Hindlimb muscle (tissue), 1 donor: ENCODE measurements at regions not wholly inside any gene's neighbourhood (a gene's known extent, or its start where the extent isn't known, plus 50 kb on each side); places are given as distances from the start of the nearest gene placed in this dataset.
"Not testable (repeated sequence)": the region's sequence is repeated elsewhere in the genome, so short reads cannot be mapped to it uniquely, and the experiment has no call there.

Experiments used
- DNase-seq: peaks from one replicate; pipeline ENCODE4 v3.0.0-alpha.2; 2013

DNA sequence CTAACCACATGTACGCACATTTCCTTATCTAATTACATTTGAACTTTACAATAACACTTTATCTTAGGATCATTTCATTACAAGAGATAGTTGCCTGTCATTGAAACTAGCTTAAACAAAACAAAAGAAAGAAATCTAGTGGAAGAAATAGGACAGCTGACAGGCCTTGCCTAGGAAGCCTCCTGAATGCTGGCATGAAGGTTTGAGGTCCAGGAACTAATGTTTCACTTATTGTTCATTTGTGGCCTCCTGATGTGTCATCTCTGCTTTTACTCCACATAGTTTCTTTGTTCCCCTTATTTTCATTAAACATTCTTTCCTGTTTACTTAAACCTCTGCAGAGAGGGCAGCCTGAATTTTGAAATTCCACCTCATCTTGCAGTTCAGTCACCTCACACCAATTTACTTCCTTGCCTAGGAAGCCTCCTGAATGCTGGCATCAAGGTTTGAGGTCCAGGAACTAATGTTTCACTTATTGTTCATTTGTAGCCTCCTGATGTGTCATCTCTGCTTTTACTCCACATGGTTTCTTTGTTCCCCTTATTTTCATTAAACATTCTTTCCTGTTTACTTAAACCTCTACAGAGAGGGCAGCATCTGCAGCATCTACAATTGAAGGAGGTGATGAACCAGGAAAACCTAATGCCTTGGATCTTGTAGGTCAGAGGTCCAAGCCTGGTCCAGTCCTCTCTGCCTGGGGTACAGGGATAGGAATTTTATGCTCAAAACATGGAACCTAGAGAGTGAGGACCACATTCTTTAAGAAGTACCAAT, 319.2 kb downstream of the SPATA31A1 start:
- not testable (repeated sequence) for DNase-seq

DNA sequence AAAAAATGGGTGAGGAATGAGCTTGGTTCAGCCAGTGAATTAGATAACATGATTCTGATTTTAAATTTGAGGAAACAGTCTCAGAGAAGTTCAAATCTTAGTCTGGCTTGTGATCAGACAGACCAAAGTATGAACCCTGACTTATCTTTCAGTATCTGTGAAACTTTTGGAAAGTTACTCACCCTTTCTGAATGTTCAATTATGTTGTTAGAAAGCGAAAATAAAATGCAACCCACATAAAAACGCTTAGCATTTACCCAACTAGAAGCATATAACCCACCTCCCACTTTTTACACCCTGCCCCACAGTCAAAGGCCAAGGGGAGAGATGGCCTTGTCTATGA, 319.7 kb downstream of the SPATA31A1 start:
- not testable (repeated sequence) for DNase-seq

DNA sequence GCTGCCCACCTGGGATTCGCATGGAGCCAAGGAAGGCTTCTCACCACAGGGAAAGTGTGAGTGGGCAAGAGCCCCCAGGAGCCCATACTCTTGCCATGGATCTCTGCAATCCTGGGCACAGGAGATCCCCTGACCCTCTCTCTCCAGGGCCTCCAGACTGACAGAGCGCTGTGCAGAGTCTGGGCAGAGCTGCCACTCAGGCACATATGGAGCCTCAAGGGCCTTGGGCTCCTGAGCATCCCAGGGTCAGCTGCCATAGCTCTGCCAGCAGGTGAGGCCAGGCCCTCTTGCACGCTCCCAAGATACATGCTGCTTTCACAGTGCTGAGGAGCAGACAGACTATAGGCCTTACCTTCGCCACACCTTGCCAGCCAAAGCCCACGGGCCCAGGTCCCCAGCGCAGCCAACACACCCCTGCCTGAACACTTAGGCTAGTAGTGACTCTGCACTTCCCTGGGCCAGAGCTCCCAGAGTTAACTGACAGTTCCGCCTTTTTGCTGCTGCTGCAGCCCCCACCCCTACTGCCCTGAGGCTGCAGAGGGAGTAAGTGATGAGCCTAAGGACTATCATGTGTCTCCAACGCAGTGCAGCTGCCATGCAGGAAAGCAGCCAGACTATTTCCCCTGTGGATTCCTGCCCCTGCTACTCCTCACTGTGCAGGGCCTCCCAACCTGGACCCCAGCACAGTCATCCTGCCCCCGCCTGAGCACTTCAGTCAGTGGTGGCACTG, 323.2 kb downstream of the SPATA31A1 start:
- DNase-seq = not testable (repeated sequence)

DNA sequence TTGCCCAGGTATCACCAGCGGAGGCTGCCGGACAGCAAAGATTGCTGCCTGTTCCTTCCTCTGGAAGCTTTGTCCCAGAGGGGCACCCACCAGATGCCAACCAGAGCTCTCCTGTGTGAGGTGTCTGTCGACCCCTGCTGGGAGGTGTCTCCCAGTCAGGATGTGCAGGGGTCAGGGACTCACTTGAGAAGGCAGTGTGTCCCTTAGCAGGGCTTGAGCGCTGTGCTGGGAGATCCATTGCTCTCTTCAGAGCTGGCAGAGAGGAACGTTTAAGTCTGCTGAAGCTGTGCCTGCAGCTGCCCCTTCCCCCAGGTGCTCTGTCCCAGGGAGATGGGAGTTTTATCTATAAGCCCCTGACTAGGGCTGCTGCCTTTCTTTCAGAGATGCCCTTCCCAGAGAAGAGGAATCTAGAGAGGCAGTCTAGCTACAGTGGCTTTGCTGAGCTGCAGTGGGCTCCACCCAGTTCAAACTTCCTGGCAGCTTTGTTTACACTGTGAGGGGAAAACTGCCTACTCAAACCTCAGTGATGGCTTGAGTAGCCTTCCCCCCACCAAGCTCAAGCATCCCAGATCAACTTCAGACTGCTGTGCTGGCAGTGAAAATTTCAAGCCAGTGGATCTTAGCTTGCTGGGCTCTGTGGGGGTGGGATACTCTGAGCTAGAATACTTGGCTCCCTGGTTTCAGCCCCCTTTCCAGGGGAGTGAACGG, 325.4 kb downstream of the SPATA31A1 start:
- not testable (repeated sequence) for DNase-seq

DNA sequence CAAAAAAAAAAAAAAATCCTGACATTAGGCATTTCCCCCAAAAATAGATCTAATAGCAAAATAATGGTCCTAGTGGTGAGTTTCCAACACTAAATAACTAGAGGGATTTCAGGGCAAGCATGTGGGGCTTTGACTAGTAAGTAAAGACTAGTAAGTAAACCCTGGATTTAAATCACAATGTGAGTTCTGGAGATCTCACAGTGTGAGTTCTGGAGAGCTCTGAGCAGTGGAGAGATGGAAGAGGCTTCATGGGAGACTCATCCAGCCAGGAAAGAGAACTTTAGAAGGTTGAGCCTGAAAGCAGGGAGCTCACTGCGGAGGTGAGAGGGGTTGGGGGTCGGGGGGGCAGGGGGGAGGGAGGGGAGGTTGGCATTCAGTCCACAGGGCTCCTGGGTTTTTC, 373.4 kb downstream of the SPATA31A1 start:
- DNase-seq = not testable (repeated sequence)

GRCh38 chr9:39744898-39745297, 389.4 kb downstream of the SPATA31A1 start:
- DNase-seq = not testable (repeated sequence)

DNA sequence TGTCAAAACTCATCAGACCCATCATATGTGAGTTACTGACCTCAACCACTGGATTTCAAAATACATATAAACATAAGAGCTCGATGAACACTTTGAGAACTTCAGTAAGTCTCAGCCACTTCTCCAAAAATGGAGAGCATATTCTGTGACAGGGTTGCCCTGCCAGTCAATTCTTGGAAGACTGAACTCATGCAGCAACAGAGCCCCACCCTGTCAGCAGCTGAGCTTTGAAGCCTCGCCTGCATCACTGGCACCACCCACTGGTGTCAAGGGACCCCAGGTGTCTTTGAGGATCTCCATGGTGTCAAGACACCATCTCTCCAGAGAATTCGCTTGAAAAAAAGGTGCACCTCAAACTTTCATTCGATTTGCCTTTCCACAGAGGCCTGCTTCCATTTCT, 420.1 kb downstream of the SPATA31A1 start:
- not testable (repeated sequence) for DNase-seq

DNA sequence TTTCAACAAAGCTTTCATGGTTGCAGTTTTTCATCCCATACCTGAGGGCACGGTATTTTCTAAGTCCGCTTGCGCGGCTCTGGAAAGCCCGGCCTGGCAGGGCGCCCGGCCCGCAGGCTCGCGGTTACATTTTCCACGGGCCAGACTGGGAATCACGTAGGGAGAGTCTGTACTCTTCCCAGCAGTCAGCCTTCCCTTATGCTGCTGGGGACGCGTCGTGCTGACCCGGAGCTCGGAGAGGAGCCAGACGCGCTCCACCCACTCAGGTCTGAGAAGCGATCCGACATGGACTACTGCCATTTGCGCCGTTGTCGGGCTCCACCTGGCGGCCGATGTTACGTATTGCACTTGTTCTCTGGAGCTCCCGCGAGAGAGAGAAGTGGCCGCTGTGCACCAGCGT, 435.9 kb downstream of the SPATA31A1 start:
- DNase-seq = not testable (repeated sequence)

- DNase-seq = not testable (repeated sequence)
These were observed 442.5 kb downstream of the SPATA31A1 start for GRCh38 chr9:39797935-39798334.

GRCh38 chr9:39799252-39799651, 443.8 kb downstream of the SPATA31A1 start:
- DNase-seq = not testable (repeated sequence)

DNA sequence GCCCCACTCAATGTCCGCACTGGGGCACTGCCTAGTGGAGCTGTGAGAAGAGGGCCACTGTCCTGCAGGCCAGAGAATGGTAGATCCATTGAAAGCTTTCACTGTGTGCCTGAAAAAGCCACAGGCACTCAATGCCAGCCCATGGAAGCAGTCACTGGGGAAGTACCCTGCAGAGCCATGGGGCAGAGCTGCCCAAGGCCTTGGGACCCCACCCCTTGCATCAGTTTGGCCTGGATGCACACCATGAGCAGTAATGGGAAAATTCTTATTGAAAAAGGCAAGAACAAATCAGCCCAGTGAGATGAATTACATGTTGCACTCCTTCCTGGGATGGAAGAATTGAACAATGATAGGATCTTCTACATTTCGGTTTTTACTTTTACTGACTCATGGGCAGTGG, 447.1 kb downstream of the SPATA31A1 start:
- DNase-seq = not testable (repeated sequence)

DNA sequence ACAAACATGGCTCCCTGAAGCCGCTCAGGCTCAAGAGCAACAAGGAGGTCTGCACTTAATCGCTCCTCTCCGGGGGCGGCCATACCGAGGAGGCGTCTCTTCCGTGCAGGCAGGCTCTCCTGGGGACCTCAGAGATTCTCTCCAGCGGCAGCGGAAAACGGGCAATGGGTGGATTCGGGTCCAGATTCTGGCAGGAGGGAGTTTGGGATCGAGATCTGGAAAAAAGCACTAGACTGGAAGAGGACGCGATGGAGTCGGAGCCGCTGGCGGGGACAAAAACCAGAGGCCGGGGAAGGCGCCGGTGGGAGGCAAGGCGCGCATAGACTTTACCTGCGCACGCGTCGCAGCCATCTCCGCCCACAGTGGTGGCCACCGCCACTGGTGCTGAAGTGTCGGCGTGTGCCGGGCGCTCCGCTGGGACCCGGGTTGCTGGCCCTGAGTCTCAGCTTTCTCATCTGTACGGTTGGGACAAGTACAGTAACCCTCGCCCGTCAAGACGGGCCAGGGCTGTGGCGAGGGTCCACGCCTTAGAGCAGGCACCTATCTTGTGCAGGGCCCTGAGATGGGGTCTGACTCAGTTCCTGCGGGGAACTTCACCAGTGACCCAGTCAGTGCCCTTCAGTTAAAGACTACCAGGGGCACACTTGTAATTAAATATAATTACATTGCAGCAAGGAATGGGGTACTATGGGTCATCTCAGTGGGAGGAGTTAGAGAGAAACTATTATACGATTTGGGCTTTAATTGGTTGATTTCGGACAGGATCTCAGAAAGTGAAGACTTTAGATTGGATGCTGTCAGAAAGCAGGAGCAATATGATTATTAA, 454.1 kb downstream of the SPATA31A1 start:
- peak; percentile 12 for DNase-seq

DNA sequence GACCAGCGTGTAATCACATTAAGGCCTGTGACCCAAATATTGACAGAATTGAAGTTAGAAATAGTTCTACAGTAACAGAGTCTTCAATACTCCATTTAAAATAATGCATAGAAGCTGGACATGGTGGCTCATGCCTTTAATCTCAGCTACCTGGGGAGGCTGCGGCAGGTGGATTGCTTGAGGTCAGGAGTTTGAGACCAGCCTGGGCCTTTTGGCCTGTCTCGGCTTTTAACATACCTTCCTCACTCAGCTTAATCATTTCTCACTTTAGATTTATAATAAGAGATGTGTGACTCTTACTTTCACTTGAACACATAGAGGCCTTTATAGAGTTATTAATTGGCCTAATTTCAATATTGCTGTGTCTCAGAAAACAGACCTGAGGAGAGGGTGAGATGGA, 454.9 kb downstream of the SPATA31A1 start:
- DNase-seq = not testable (repeated sequence)

DNA sequence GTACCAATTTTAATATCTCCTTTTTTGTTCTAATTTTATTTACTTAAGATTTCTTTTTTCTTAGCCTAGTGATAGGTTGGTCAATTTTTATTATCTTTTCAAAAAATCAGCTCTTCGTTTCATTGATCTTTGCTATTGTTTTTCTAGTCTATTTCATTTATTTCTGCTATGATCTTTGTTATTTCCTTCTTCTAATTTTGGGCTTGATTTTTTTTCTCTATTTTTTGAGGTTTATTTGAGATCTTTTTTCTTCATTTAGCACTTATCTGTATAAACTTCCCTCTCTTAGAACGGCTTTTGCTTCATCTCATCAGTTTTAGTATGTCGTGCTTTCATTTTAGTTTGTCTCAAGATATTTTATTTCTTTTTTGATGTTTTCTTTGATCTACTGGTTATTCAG, 456.1 kb downstream of the SPATA31A1 start:
- not testable (repeated sequence) for DNase-seq

- DNase-seq = not testable (repeated sequence)
These were observed 473.0 kb downstream of the SPATA31A1 start for GRCh38 chr9:39828457-39828856.
